ENCODE measurements at regions not wholly inside any gene's neighbourhood (a gene's known extent, or its start where the extent isn't known, plus 50 kb on each side); places are given as distances from the start of the nearest gene placed in this dataset.

DNA sequence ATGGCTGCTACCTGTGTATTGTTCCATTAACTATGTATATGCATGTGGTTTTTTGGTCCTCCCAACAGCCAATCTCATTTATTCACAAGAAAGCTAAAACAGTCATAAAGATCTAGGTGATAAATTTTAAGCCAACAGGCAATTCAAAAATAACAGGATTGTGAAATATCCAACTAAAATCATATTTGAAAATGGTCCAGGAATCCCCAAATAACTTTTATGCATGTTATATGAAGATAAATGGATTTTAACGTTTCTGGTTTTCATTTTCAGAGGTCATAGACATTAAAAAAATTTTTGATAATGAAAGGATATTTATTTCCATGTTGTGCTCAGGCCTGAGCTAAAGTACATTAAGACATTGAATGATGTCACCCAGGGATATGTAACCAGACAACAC is 96.8 kb upstream of the JAZF1 start:
- in situ Hi-C loops (cut with HindIII; ENCODE audit: low pct_ligation_motif_present, low sequenced_read_pairs), result no loop called here
- H3K36me3 ChIP-seq (replicated peaks), result no peaks in the 10 kb centered on the region
- no peak overlapping the region for H3K4me3 ChIP-seq (ENCODE audit: low read depth, low read length)
- DNase-seq, result no peak
- H3K27ac ChIP-seq, result no peak overlapping the region
- no peaks in the 10 kb centered on the region for H3K27me3 ChIP-seq (replicated peaks)
- TF ChIP-seq, protein P1, sequence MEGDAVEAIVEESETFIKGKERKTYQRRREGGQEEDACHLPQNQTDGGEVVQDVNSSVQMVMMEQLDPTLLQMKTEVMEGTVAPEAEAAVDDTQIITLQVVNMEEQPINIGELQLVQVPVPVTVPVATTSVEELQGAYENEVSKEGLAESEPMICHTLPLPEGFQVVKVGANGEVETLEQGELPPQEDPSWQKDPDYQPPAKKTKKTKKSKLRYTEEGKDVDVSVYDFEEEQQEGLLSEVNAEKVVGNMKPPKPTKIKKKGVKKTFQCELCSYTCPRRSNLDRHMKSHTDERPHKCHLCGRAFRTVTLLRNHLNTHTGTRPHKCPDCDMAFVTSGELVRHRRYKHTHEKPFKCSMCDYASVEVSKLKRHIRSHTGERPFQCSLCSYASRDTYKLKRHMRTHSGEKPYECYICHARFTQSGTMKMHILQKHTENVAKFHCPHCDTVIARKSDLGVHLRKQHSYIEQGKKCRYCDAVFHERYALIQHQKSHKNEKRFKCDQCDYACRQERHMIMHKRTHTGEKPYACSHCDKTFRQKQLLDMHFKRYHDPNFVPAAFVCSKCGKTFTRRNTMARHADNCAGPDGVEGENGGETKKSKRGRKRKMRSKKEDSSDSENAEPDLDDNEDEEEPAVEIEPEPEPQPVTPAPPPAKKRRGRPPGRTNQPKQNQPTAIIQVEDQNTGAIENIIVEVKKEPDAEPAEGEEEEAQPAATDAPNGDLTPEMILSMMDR (IDR thresholded peaks at IDR 0.05; ENCODE audit: low read depth, low read length, missing control alignments), result no peak

DNA sequence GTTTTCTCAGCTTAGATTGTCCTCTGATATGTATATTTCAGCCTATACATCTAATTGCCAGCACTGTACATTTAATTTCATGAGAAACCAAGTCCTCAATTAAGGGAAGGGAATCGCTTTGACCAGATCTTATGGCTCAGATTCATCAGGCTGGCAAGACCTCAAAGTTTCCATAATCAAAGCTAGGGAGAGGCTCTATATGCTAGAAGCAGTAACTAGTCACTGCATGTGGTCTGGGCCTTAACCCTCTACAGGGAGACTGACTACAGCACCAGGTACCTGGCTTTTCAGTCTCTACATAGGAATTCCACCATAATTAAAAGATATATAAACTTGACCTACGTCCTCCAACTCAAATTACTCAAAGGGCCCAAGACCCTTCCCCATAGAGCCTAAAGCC is 97.4 kb upstream of the JAZF1 start:
- TF ChIP-seq, protein P1 (IDR thresholded peaks at IDR 0.05; ENCODE audit: low read depth, low read length, missing control alignments), result no peak

DNA sequence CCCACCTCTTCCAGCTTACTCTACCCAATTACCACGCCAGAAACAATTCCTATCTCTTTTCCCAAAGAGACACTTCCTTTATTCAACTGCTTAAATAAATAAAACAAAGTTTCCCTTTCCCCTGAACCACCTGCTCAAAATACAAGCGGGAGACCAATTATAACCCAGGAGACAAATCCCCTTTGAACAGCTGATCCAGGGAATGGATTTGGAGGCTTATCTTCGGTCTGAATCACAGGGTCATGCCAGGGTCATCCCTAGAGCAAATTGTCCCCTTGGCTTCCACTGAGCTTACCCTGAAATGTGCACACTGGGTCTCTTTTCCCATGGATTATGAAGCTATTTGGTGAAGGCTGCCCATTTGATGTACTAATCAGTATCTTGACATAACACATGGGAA is 99.9 kb upstream of the JAZF1 start:
- TF ChIP-seq, protein P1 (IDR thresholded peaks at IDR 0.05; ENCODE audit: low read depth, low read length, missing control alignments), result no peak
- in situ Hi-C loops (cut with HindIII; ENCODE audit: low pct_ligation_motif_present, low sequenced_read_pairs), result no loop called here
- no peaks in the 10 kb centered on the region for H3K36me3 ChIP-seq (replicated peaks)
- H3K4me3 ChIP-seq (ENCODE audit: low read depth, low read length), result no peak overlapping the region
- no peak overlapping the region for H3K27ac ChIP-seq
- DNase-seq, result no peak
- H3K27me3 ChIP-seq (replicated peaks), result no peaks in the 10 kb centered on the region

More for the DNA sequence above, 97.4 kb upstream of the JAZF1 start:
- H3K27ac ChIP-seq, result no peak overlapping the region
- no peak overlapping the region for H3K4me3 ChIP-seq (ENCODE audit: low read depth, low read length)
- in situ Hi-C loops (cut with HindIII; ENCODE audit: low pct_ligation_motif_present, low sequenced_read_pairs), result no loop called here
- H3K36me3 ChIP-seq (replicated peaks), result no peaks in the 10 kb centered on the region
- H3K27me3 ChIP-seq (replicated peaks), result no peaks in the 10 kb centered on the region
- DNase-seq, result no peak

DNA sequence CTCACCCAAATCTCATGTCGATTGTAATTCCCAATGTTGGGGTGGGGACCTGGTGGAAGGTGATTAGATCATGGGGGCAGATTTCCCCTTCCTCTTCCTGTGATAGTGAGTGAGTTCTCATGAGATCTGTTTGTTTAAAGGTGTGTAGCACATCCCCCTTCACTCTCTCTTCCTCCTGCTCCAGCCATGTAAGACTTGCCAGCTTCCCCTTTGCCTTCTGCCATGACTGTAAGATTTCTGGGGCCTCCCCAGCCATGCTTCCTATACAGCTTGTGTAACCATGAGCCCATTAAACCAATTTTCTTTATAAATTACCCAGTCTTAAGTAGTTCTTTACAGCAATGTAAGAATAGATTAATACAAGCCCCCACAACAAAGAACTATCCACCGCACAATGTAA is 109.9 kb upstream of the JAZF1 start:
- no peaks in the 10 kb centered on the region for H3K27me3 ChIP-seq (replicated peaks)
- no peak for DNase-seq
- in situ Hi-C loops (cut with HindIII; ENCODE audit: low pct_ligation_motif_present, low sequenced_read_pairs), result no loop called here
- H3K4me3 ChIP-seq (ENCODE audit: low read depth, low read length), result no peak overlapping the region
- TF ChIP-seq, protein P1 (IDR thresholded peaks at IDR 0.05; ENCODE audit: low read depth, low read length, missing control alignments), result no peak
- H3K36me3 ChIP-seq (replicated peaks), result no peaks in the 10 kb centered on the region
- H3K27ac ChIP-seq, result no peak overlapping the region

DNA sequence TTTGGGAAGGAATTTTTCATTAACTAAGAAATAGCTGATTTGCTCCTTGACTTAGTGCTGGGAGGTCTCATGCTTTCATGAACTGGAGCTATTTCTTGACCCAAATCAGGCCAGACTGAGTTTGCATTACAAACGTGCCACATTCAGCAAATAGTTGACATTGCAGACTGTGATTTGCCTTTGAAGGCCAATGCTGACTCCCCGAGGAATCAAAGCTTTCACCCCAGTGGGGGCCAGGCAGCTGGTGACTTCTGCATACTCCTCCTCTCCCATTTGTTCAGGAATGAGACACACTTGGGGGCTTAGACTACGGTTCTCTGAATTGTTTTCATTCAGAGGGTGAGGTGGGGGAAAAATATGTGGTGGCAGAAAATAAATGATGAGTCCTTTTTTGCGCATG is 111.0 kb upstream of the JAZF1 start:
- H3K4me3 ChIP-seq (ENCODE audit: low read depth, low read length), result no peak overlapping the region
- in situ Hi-C loops (cut with HindIII; ENCODE audit: low pct_ligation_motif_present, low sequenced_read_pairs), result no loop called here
- no peak overlapping the region for H3K27ac ChIP-seq
- no peaks in the 10 kb centered on the region for H3K36me3 ChIP-seq (replicated peaks)
- H3K27me3 ChIP-seq (replicated peaks), result no peaks in the 10 kb centered on the region
- TF ChIP-seq, protein P1 (IDR thresholded peaks at IDR 0.05; ENCODE audit: low read depth, low read length, missing control alignments), result no peak
- DNase-seq, result no peak

DNA sequence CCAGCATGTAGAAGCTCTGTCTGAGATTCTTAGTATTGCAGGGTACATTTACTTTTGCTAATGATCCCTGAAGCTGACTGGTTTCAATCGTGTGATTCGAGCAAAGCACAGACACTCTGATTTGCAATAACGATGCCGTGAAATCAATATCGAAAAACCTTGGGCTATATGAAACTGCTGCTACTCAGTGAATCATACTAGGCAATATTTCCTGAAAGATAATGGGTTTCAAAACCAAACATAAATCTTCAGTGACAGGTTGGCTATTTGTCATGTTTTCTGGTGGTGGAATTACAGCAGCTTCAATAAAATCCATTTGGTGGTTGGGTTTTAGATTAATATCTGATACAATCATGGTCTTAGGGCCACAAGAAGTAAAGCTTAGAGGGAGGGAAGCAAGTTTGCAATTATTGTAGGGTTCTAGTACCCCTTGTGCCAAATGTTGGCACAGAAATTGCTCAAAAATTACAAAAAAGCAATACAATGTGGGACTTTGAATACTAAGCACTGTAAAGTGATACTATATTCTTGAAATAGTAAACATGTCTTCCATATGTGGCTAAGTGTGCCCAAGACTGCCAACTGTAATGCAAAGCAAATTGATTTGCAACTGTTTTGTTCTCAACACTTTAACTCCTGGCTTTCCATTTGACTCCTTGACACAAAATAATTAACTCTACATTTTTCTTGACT is 112.4 kb upstream of the JAZF1 start:
- no peak overlapping the region for H3K27ac ChIP-seq
- no peaks in the 10 kb centered on the region for H3K36me3 ChIP-seq (replicated peaks)
- H3K4me3 ChIP-seq (ENCODE audit: low read depth, low read length), result no peak overlapping the region
- no peak for DNase-seq
- in situ Hi-C loops (cut with HindIII; ENCODE audit: low pct_ligation_motif_present, low sequenced_read_pairs), result no loop called here
- TF ChIP-seq, protein P1 (IDR thresholded peaks at IDR 0.05; ENCODE audit: low read depth, low read length, missing control alignments), result no peak
- H3K27me3 ChIP-seq (replicated peaks), result no peaks in the 10 kb centered on the region

Data from brain microvascular endothelial cell (primary cell).